Epithelial cell of esophagus (primary cell): ENCODE measurements at regions not wholly inside any gene's neighbourhood (a gene's known extent, or its start where the extent isn't known, plus 50 kb on each side); places are given as distances from the start of the nearest gene placed in this dataset.

Experiments
- DNase-seq: peaks from one replicate; pipeline ENCODE4 v3.0.0; 2010; ENCODE audit warnings: low read depth
- H3K4me3 ChIP-seq: 2 replicates; pipeline ENCODE4 v1.5.1; 2011; ENCODE audit warnings: mild to moderate bottlenecking, low read length, control low read depth
- TF ChIP-seq, protein P1 (sequence below): IDR thresholded peaks from 2 replicates; pipeline ENCODE4 v1.5.1; 2011; ENCODE audit warnings: low read depth, mild to moderate bottlenecking, low read length, control low read depth, inconsistent platforms; ENCODE audit not compliant: insufficient read depth; ENCODE audit errors: missing control alignments

DNA sequence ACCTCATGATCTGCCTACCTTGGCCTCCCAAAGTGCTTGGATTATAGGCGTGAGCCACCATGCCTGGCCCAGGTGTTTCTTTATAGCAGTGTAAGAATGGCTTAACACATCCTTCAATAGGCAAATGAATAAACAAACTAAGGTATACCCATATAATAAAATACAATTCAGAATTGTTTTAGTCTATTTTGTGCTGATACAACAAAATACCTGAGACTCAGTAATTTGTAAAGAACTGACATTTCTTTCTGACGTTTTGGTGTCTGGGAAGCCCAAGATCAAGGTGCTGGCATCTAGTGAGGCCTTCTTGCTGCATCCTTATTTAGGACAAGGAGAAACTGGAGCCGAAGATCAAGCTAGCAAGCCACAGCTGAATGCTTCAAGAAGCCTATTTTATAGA, 1372.1 kb upstream of the DDX18 start:
- H3K4me3 ChIP-seq = no peak overlapping the region
- no peak for DNase-seq
- TF ChIP-seq, protein P1, sequence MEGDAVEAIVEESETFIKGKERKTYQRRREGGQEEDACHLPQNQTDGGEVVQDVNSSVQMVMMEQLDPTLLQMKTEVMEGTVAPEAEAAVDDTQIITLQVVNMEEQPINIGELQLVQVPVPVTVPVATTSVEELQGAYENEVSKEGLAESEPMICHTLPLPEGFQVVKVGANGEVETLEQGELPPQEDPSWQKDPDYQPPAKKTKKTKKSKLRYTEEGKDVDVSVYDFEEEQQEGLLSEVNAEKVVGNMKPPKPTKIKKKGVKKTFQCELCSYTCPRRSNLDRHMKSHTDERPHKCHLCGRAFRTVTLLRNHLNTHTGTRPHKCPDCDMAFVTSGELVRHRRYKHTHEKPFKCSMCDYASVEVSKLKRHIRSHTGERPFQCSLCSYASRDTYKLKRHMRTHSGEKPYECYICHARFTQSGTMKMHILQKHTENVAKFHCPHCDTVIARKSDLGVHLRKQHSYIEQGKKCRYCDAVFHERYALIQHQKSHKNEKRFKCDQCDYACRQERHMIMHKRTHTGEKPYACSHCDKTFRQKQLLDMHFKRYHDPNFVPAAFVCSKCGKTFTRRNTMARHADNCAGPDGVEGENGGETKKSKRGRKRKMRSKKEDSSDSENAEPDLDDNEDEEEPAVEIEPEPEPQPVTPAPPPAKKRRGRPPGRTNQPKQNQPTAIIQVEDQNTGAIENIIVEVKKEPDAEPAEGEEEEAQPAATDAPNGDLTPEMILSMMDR = no peak

DNA sequence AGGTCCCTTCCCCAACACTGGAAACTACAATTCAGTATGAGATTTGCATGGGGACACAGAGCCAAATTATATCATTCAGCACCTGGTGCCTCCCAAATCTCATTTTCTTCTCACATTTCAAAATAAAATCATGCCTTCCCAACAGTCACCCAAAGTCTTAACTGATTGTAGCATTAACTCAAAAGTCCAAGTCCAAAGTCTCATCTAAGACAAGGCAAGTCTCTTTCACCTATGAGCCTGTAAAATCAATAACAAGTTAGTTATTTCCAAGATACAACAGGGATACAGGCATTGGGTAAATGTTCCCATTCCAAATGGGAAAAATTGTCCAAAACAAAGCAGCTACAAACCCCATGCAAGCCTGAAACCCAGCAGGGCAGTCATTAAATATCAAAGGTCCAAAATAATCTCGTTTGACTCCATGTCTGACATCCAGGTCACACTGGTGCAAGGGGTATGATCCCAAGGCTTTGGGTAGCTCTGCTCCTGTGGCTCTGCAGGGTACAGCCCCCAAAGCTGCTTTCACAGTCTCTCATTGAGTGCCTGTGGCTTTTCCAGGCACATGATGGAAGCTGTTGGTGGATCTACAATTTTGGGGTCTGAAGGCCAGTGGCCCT, 1370.1 kb upstream of the DDX18 start:
- H3K4me3 ChIP-seq = no peak overlapping the region
- TF ChIP-seq, protein P1 = no peak
- no peak for DNase-seq

DNA sequence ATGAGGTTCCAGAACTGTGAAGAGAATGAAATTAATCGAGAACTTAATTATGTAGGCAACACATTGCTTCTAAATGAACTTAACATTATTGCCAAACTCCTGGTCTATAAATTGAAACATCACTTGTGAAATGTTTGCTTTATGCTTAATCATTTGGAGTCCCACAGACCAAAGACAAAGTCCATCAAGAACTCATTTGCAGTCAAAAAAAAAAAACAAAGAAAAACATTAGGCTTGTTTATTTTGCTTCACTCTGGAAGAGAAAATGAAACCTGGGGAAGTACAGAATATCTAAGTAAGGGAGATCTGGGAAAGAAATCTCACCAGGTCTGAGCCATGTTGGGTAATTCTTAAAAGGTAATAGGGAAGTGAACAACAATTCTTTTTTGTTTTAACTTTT, 1363.5 kb upstream of the DDX18 start:
- DNase-seq = no peak
- H3K4me3 ChIP-seq = no peak overlapping the region
- TF ChIP-seq, protein P1 = no peak

DNA sequence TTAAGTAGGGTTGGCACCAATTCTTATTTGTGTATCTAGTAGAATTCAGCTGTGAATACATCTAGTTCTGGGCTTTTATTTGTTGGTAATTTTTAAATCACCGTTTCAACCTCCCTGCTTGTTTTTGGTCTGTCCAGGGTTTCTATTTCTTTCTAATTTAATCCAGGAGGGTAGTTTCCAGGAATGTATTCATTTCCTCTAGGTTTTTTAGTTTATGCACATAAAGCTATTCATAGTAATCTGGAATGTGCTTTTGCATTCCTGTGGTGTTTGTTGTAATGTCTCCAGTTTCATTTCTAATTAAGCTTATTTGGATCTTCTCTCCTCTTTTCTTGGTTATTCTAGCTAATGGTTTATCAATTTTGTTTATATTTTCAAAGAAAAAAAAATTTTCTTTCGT, 1361.8 kb upstream of the DDX18 start:
- TF ChIP-seq, protein P1 = no peak
- DNase-seq = no peak
- no peak overlapping the region for H3K4me3 ChIP-seq

GRCh38 chr2:116456429-116456828, 1358.1 kb upstream of the DDX18 start:
- TF ChIP-seq, protein P1 = no peak
- no peak overlapping the region for H3K4me3 ChIP-seq
- DNase-seq = no peak

- H3K4me3 ChIP-seq = no peak overlapping the region
- no peak for DNase-seq
- TF ChIP-seq, protein P1 = no peak
Measured at GRCh38 chr2:116467243-116467642, 1347.2 kb upstream of the DDX18 start.

- TF ChIP-seq, protein P1 = no peak
- no peak overlapping the region for H3K4me3 ChIP-seq
- DNase-seq = no peak
Measured at GRCh38 chr2:116477229-116477628, 1337.3 kb upstream of the DDX18 start.
